GDM1 (cell line): ENCODE measurements at regions not wholly inside any gene's neighbourhood (a gene's known extent, or its start where the extent isn't known, plus 50 kb on each side); places are given as distances from the start of the nearest gene placed in this dataset.

Source experiments
- DNase-seq: peaks from one replicate; lab custom pipeline; 2025; lab: John Stamatoyannopoulos, UW

DNA sequence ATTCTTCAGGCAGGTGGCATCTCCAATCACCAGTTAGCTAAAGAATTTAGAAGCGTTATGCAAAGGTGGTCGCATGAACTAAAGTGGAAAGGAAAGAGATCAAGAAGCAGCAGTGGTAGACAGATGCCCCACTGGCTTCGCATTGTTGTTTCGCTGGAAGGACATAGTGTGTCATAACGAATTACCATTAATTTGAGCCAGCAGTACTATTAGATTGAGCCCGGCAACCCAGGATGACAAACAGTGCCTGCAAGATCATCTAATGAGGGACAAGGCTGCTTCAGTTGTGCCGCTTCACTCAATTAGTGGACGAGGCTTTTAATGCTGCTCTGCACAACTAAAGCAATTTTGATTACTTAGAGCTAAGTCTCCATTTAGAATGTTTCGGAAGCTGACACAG lies 274.5 kb upstream of the SOX5 start:
- DNase-seq = no peak

DNA sequence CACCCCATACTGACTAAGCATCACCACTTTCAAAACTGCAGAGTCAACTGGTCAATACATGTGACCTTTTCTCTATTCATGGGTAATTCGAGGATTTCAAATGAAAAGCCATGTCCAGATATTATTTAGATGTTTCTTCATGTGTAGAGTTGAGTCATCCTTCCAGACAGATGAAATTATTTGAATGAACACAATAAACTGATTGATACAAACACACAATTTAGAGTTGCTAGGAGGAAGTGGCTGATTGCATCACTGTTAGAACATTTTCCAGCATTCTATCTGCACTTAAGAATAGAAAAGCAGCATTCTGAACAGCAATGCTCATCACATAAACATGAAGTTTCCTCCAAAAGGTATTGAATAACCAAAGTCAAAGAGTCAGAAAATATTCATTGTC lies 273.5 kb upstream of the SOX5 start:
- no peak for DNase-seq

DNA sequence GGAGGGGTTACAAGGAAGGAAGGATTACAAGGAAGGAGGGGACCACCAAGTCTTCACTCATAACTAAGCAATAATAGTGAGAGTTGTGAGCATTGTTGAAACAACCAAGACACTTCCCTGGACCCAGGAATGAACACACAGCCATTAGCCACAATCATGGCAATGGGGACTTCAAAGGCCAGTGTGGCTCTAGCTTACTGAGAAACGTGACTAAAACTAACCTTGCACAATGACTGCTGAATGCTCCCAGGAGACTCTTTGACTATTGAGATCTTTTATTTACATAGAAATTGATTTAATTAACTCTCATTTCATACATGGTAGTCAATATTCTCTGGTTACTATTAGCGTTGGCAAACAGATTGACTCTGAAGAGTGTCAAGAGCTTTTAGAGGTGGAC lies 263.0 kb upstream of the SOX5 start:
- no peak for DNase-seq

DNA sequence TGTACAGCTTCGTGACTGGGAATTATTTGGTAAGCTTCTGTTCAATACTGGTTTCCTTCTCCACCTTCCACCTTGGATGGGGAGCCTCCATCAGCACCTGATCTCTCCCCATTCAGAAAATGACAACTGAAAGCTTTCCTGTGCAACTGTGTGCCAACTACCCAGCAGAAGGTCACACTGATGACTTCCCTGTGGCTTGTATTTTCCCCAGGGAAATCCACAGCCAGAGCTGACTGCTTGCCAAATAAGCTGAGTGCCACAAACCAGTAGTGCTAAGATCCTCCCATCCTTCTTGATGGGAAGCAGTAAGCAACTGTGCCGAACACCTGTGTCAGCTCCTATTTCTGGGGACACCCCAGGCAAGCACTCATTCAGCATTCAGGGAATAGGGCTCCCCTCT lies 257.2 kb upstream of the SOX5 start:
- no peak for DNase-seq

- DNase-seq = no peak
Measured at GRCh38 chr12:24201258-24201970, 251.9 kb upstream of the SOX5 start.

- no peak for DNase-seq
Measured at GRCh38 chr12:24200010-24200409, 250.5 kb upstream of the SOX5 start.

- no peak for DNase-seq
Measured at GRCh38 chr12:24198936-24199671, 249.6 kb upstream of the SOX5 start.

GRCh38 chr12:24198070-24198469 lies 248.6 kb upstream of the SOX5 start:
- DNase-seq = no peak

DNA sequence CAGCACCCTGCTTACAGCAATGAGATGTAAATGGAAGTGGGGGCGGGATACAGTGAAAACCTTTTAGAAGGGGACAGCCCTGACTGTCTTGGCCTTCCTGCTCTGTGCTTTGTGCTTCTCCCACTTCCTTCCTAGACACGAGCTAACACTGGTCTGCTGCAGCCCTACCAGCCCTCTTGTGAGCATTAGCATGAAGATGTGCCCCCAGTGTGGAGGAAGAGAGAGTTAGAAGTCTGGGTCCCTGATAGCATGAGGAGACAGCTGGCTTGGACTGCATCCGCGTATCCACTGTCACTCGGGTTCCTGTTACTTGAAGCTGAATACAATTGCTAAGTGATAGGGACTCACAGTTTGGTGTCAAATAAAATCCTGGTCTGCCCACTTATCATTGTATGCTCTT lies 248.1 kb upstream of the SOX5 start:
- DNase-seq = no peak

- no peak for DNase-seq
Measured at GRCh38 chr12:24195063-24195462, 245.6 kb upstream of the SOX5 start.

GRCh38 chr12:24191117-24191516 lies 241.6 kb upstream of the SOX5 start:
- no peak for DNase-seq

DNA sequence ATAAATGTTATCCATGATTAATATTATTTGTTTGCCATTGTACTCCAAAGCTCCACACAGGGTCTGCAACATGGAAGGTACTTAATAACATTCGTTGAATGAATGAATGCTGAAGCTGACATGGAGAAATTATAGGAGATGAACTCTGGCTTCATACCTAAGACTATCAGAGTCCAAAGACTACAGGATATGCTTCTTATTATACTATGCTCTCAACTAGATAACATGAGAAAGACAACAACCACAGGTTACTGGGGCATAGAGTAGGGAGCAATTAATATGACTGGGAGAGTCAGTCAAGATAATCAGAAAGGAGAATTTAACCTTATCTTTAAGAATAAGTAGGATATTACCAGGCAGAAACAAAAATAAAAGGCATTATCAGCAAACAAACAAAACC lies 236.3 kb upstream of the SOX5 start:
- no peak for DNase-seq

GRCh38 chr12:24177889-24178288 lies 228.4 kb upstream of the SOX5 start:
- DNase-seq = no peak

GRCh38 chr12:24175929-24176328 lies 226.5 kb upstream of the SOX5 start:
- DNase-seq = no peak

DNA sequence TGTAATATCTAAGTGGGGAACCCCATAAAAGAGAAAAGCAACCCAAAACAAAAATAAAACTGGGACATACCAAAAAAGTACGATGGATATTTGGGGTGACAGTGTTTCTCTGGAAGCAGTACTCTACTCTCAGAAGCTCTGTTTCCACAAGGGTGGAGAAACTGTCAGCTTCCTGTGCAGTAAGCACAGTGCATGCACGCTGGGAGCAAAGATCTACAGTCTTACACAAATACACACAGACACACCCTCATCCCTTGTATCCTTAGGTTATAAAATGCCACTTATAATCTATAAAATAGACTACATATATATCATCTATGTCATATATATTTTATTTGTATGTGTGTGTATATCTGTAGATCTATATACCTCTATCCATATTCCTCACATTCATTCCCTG lies 225.8 kb upstream of the SOX5 start:
- DNase-seq = no peak

DNA sequence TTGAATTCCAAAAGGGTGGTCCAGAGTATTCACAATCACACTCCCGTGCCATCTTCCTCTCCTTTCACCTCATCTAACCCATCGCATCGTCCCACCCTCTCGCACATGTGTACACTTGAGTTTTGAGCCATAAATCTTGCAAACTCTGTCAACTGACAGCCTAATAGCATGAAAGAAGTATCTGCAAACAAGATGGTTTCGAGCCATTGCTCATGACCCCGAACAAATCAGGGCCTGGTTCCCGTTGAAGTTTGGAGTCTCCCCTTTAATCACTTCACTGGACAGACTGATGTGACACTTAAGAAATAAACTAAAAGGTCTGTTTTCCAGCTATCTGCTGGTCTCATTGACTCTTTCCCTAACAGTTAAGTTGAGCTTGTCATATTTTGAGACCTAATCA lies 223.6 kb upstream of the SOX5 start:
- DNase-seq = no peak

- DNase-seq = no peak
Measured at GRCh38 chr12:24172773-24173066, 223.2 kb upstream of the SOX5 start.

DNA sequence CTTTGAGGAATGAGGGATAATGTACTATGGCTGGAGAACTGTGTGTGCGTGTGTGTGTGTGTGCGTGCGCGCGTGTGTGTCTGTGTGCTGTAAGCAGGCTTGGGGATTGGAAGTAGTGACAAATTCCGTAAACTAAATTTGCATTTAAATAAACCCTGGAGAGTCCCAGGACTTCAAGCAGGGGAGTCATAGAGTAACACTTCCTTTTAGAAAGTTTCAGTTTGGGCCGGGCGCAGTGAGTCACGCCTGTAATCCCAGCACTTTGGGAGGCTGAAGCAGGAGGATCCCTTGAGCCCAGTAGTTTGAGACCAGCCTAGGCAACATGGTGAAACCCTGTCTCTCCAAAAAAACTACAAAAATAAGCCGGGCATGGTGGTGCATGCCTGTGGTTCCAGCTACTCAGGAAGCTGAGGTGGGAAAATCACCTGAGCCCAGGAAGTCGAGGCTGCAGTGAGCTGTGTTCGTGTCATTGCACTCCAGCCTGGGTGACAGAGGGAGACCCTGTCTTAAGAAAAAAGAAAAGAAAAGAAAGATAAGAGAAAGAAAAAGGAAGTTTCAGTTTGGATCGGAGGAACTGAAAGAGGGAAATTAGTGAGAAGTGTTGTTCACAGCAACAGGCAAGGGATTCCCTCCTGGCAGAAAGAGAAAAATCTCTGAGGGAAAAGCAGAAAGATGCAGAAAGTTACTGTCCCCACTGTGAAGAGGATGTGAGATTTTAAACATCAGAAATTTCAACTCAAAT lies 222.7 kb upstream of the SOX5 start:
- DNase-seq = no peak

DNA sequence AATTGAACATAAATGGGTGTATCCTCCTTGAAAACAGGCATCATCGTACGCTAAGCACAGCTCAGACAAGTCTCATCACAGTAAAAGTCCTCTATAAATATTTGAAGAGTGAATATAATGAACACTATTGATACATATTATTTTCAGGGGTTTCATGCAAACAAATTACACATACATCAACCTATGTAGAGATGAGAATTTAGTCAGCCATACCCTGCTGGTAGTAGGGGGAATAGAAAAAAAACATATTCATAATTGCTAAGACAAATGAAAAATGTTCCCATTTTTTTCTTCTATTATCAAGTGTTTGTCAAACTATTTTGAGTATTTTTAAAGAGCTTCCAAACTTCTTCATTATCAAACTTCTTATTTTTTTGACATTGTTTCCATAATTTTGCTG lies 205.6 kb upstream of the SOX5 start:
- no peak for DNase-seq

DNA sequence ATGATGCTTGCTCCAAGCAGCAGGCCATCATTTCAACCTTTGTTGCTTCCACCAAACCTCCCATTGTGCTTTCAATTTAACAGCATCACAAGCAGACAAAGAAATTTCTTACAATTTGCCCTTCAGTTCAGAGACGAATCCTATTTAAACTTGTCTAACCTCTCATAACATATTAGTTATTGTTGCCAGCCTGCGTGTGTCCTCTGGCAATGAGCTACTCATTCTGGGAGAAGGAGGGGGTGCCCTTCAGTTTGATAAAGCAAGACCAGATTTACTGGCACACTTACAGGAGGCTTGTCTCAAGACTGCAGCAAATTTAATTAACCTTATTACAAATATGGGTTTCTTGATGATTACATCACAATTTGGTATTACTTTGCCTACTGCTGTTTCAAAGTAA lies 203.6 kb upstream of the SOX5 start:
- DNase-seq = no peak

- DNase-seq = no peak
Measured at GRCh38 chr12:24152270-24152669, 202.8 kb upstream of the SOX5 start.

GRCh38 chr12:24143928-24144327 lies 194.5 kb upstream of the SOX5 start:
- DNase-seq = no peak

DNA sequence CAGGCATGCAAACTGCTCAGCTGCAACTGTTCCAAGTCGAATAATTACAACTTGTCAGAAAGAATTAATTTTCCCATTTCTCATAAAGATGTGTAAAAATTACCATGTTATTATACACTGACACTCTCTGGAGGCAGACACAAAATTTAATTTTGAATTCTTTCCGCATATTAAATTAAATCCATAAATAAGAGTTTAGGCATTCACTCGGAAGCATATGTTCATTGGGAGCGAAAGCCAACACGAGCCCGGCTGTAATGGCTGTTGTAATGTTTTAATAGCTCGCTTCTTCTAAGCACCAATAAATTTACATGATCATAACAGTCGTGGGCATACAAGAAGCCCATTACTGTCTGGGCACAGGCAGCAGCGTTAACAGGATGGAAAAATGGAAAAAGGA lies 189.6 kb upstream of the SOX5 start:
- DNase-seq = no peak
